Neutrophil (primary cell): ENCODE measurements at regions not wholly inside any gene's neighbourhood (a gene's known extent, or its start where the extent isn't known, plus 50 kb on each side); places are given as distances from the start of the nearest gene placed in this dataset.

Experiments used
- H3K27ac ChIP-seq: fragments of 200-600 bp; sonication (generic); 2 replicates; pipeline ENCODE4 v1.5.1; 2016; ENCODE audit warnings: mild to moderate bottlenecking, moderate library complexity
- H3K27me3 ChIP-seq: fragments of 200-600 bp; sonication (generic); 2 replicates; pipeline ENCODE4 v1.6.0; 2016; ENCODE audit warnings: mild to moderate bottlenecking
- H3K36me3 ChIP-seq: fragments of 200-600 bp; sonication (generic); 2 replicates; pipeline ENCODE4 v1.5.1; 2017
- H3K4me1 ChIP-seq, 2 experiments: fragments of 200-600 bp in 1 of 2; sonication (generic) in 1 of 2; 1 replicate in 1 of 2; 2 replicates in 1 of 2; pipeline versions ENCODE4 v1.5.1 to v1.6.1; 2013 to 2016; ENCODE audit warnings: low read depth in 1 of 2, low read length in 1 of 2, mild to moderate bottlenecking in 1 of 2, moderate library complexity in 1 of 2; ENCODE audit not compliant: control insufficient read depth in 1 of 2, insufficient read depth in 1 of 2
- H3K4me3 ChIP-seq, 2 experiments: fragments of 200-600 bp in 1 of 2; sonication (generic) in 1 of 2; 1 replicate in 1 of 2; 2 replicates in 1 of 2; pipeline ENCODE4 v1.5.1; 2013 to 2016; ENCODE audit warnings: low read depth in 1 of 2, low read length in 1 of 2, mild to moderate bottlenecking in 1 of 2, moderate library complexity in 1 of 2
- H3K9me3 ChIP-seq: fragments of 200-600 bp; sonication (generic); 2 replicates; pipeline ENCODE4 v1.5.1; 2016
- CTCF ChIP-seq: fragments of 200-600 bp; sonication (generic); IDR thresholded peaks from 2 replicates; pipeline ENCODE4 v1.5.1; 2016; ENCODE audit warnings: antibody characterized with exemption

GRCh38 chr3:3737531-3737930, 61.7 kb upstream of the LRRN1 start:
- H3K36me3 ChIP-seq: no peaks in the 10 kb centered on the region
- no peak overlapping the region for H3K4me3 ChIP-seq
- no peaks in the 10 kb centered on the region for H3K9me3 ChIP-seq
- H3K4me1 ChIP-seq: peaks cover 0 to 2% of the 10 kb centered on the region in 2 experiments
- no peak for TF ChIP-seq CTCF
- no peak overlapping the region for H3K27ac ChIP-seq
- H3K27me3 ChIP-seq: no peaks in the 10 kb centered on the region

- Histone ChIP-seq H3K27me3 (no peaks in the 10 kb centered on the region), H3K9me3 (no peaks in the 10 kb centered on the region), H3K4me3 (no peak overlapping the region), H3K27ac (no peak overlapping the region), H3K36me3 (no peaks in the 10 kb centered on the region), H3K4me1 (peaks cover 3 to 9% of the 10 kb centered on the region in 2 experiments)
- TF ChIP-seq CTCF: no peak
Measured at GRCh38 chr3:3735919-3736318, 63.3 kb upstream of the LRRN1 start.

GRCh38 chr3:3734881-3735280, 64.3 kb upstream of the LRRN1 start:
- H3K36me3 ChIP-seq: no peaks in the 10 kb centered on the region
- H3K4me1 ChIP-seq: peaks cover 3 to 9% of the 10 kb centered on the region in 2 experiments
- no peak for TF ChIP-seq CTCF
- no peak overlapping the region for H3K27ac ChIP-seq
- H3K4me3 ChIP-seq: no peak overlapping the region
- H3K27me3 ChIP-seq: no peaks in the 10 kb centered on the region
- no peaks in the 10 kb centered on the region for H3K9me3 ChIP-seq

- TF ChIP-seq CTCF: no peak
- H3K27ac ChIP-seq: no peak overlapping the region
- no peaks in the 10 kb centered on the region for H3K9me3 ChIP-seq
- H3K4me3 ChIP-seq: no peak overlapping the region
- H3K4me1 ChIP-seq: peaks cover 3 to 9% of the 10 kb centered on the region in 2 experiments
- no peaks in the 10 kb centered on the region for H3K36me3 ChIP-seq
- H3K27me3 ChIP-seq: no peaks in the 10 kb centered on the region
Measured at GRCh38 chr3:3729261-3729660, 70.0 kb upstream of the LRRN1 start.

GRCh38 chr3:3726549-3726948, 72.7 kb upstream of the LRRN1 start:
- H3K4me1 ChIP-seq: no peaks in the 10 kb centered on the region
- H3K4me3 ChIP-seq: no peak overlapping the region
- no peaks in the 10 kb centered on the region for H3K27me3 ChIP-seq
- no peaks in the 10 kb centered on the region for H3K36me3 ChIP-seq
- no peak overlapping the region for H3K27ac ChIP-seq
- no peak for TF ChIP-seq CTCF
- no peaks in the 10 kb centered on the region for H3K9me3 ChIP-seq

- peaks cover 0 to 5% of the 10 kb centered on the region in 2 experiments for H3K4me1 ChIP-seq
- H3K9me3 ChIP-seq: no peaks in the 10 kb centered on the region
- H3K36me3 ChIP-seq: no peaks in the 10 kb centered on the region
Measured at GRCh38 chr3:3714572-3714971, 84.7 kb upstream of the LRRN1 start.

More at GRCh38 chr3:3714572-3714971, 84.7 kb upstream of the LRRN1 start:
- Histone ChIP-seq H3K4me3 (no peak overlapping the region), H3K27ac (no peak overlapping the region), H3K27me3 (no peaks in the 10 kb centered on the region)
- TF ChIP-seq CTCF: no peak
